CD4-positive, alpha-beta T cell (primary cell): ENCODE measurements at regions not wholly inside any gene's neighbourhood (a gene's known extent, or its start where the extent isn't known, plus 50 kb on each side); places are given as distances from the start of the nearest gene placed in this dataset.

Experiments
- ATAC-seq: fragments of 200-7000 bp; cut with Tn5 transposase; one replicate; pipeline ENCODE4 v1.10.0; 2022; ENCODE audit warnings: mild to moderate bottlenecking; ENCODE audit not compliant: poor library complexity
- CTCF ChIA-PET: fragments of 350-600 bp; sonication (Branson Sonifier 250); formaldehyde crosslinking; loops from one replicate; lab custom pipeline; 2021; ENCODE audit warnings: antibody characterized with exemption, inconsistent platforms; lab: Charles Lee
- POLR2A ChIA-PET: fragments of 350-600 bp; sonication (Branson Sonifier 250); formaldehyde crosslinking; loops from one replicate; lab custom pipeline; 2021; ENCODE audit warnings: antibody characterized with exemption, inconsistent platforms; lab: Charles Lee
- DNase-seq, 14 experiments: peaks; one replicate each; pipeline ENCODE4 v3.0.0-alpha.2; 2013 to 2020; ENCODE audit warnings: mixed read lengths in 2 of 14
- H3K27ac ChIP-seq, 2 donors: one replicate each; pipeline versions ENCODE4 v1.5.1 to v1.7.0; 2013; ENCODE audit warnings: low read length in 2 of 2, low read depth in 1 of 2, mild to moderate bottlenecking in 1 of 2
- H3K27me3 ChIP-seq, 2 experiments: 1 replicate in 1 of 2; 2 replicates in 1 of 2; pipeline versions ENCODE4 v1.6.1 to v1.7.0; 2013; ENCODE audit warnings: low read length in 2 of 2, control low read depth in 1 of 2, mild to moderate bottlenecking in 1 of 2, moderate library complexity in 1 of 2; ENCODE audit not compliant: insufficient read depth in 2 of 2, control insufficient read depth in 1 of 2
- H3K36me3 ChIP-seq: one replicate; pipeline ENCODE4 v1.6.1; 2013; ENCODE audit warnings: low read length, control low read depth; ENCODE audit not compliant: insufficient read depth
- H3K4me1 ChIP-seq: one replicate; pipeline ENCODE4 v1.6.1; 2013; ENCODE audit warnings: low read length, control low read depth; ENCODE audit not compliant: insufficient read depth
- H3K4me3 ChIP-seq: one replicate; pipeline ENCODE4 v1.5.1; 2013; ENCODE audit warnings: mild to moderate bottlenecking, low read length, moderate library complexity
- H3K9me3 ChIP-seq, 2 experiments: 1 replicate in 1 of 2; 2 replicates in 1 of 2; pipeline versions ENCODE4 v1.6.1 to v1.7.0; 2013; ENCODE audit warnings: low read length in 2 of 2, mild to moderate bottlenecking in 2 of 2, control low read depth in 1 of 2, moderate library complexity in 1 of 2; ENCODE audit not compliant: control insufficient read depth in 1 of 2, insufficient read depth in 1 of 2
- H3K27ac Mint-ChIP-seq: one replicate; pipeline ENCODE4 v1.8.0; 2020; ENCODE audit warnings: mixed read lengths
- H3K27me3 Mint-ChIP-seq: one replicate; pipeline ENCODE4 v1.8.0; 2021; ENCODE audit warnings: mixed read lengths
- H3K36me3 Mint-ChIP-seq: one replicate; pipeline ENCODE4 v1.8.0; 2021; ENCODE audit warnings: low read depth, mixed read lengths
- H3K4me1 Mint-ChIP-seq: one replicate; pipeline ENCODE4 v1.8.0; 2021; ENCODE audit warnings: low read depth, mixed read lengths
- H3K4me3 Mint-ChIP-seq: one replicate; pipeline ENCODE4 v1.8.0; 2020; ENCODE audit warnings: mild to moderate bottlenecking, mixed read lengths
- H3K9me3 Mint-ChIP-seq: one replicate; pipeline ENCODE4 v1.8.0; 2020; ENCODE audit warnings: mixed read lengths
- CTCF ChIP-seq: fragments of 200-600 bp; IDR thresholded peaks from one replicate; pipeline ENCODE4 v1.8.0; 2022; ENCODE audit warnings: antibody characterized with exemption, mild to moderate bottlenecking
- intact Hi-C, 2 experiments: fragments of 100-400 bp; cut with DNase I in 1 of 2; cut with micrococcal nuclease in 1 of 2; formaldehyde crosslinking; loops; one replicate each; pipeline versions ENCODE4 v1.15.1 to v1.9.0; 2023 to 2025; cut with DNase I, micrococcal nuclease

DNA sequence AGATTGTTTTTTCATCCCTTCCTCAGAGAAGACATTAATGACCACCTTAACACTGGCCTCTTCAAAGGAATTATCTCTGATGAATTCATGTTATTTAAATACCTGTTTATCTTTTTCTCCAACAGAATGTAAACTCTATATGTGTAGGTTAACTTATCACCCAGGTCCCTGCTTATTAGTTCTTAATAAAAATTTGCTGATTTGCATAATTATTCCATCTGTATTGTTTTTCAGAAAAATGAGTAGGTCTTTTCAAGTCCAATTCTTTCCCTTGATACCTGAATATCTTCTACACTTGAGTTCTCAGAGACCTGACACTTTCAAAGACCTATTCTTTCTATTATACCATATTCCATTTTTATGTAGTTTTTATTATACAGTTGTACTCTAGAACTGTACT lies 886.7 kb upstream of the TMPRSS15 start:
- Histone ChIP-seq H3K4me1 (no peaks in the 10 kb centered on the region), H3K4me3 (no peak overlapping the region), H3K36me3 (no peaks in the 10 kb centered on the region), H3K27me3 (no peaks in the 10 kb centered on the region), H3K27ac (no peak overlapping the region), H3K9me3 (peaks cover 7 to 9% of the 10 kb centered on the region in 2 experiments)
- Mint-ChIP-seq H3K4me3 (no peak overlapping the region), H3K27me3 (no peaks in the 10 kb centered on the region), H3K36me3 (no peaks in the 10 kb centered on the region), H3K9me3 (peaks cover 14% of the 10 kb centered on the region), H3K27ac (no peak overlapping the region), H3K4me1 (no peaks in the 10 kb centered on the region)
- ChIA-PET POLR2A (no interaction called here), CTCF (no interaction called here)
- no peak for TF ChIP-seq CTCF
- no peak for DNase-seq
- ATAC-seq: no peak
- intact Hi-C loops: no loop called here

- no peaks in the 10 kb centered on the region for H3K9me3 Mint-ChIP-seq
- H3K27ac Mint-ChIP-seq: no peak overlapping the region
- no peak for TF ChIP-seq CTCF
- H3K36me3 Mint-ChIP-seq: no peaks in the 10 kb centered on the region
- H3K27me3 Mint-ChIP-seq: no peaks in the 10 kb centered on the region
- Histone ChIP-seq H3K9me3 (peaks cover 0 to 3% of the 10 kb centered on the region in 2 experiments), H3K27ac (no peak overlapping the region), H3K36me3 (no peaks in the 10 kb centered on the region), H3K27me3 (no peaks in the 10 kb centered on the region), H3K4me1 (no peaks in the 10 kb centered on the region), H3K4me3 (no peak overlapping the region)
- intact Hi-C loops: no loop called here
- H3K4me3 Mint-ChIP-seq: no peak overlapping the region
- DNase-seq: no peak
- ChIA-PET POLR2A (no interaction called here), CTCF (no interaction called here)
- no peaks in the 10 kb centered on the region for H3K4me1 Mint-ChIP-seq
- no peak for ATAC-seq
Observed at GRCh38 chr21:19320291-19320690, 916.7 kb upstream of the TMPRSS15 start.

DNA sequence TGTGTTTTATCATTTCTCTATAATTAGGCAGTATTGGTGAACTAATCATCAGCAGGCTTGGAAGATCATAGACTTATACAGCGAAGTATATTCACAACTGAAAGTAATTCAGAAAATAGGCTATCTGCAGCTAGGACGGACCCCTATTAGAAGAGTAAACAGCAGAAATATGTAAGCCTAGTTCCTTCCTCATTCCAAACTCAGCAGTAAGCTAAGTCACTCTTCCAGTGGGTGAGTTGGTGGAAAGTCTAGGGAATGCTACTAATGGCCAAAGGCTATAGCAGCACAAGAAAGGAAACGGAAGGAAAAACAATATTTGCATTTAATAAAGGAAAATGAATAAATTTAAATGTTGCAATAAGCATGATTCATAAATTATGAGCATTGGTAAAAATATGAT lies 918.1 kb upstream of the TMPRSS15 start:
- Mint-ChIP-seq H3K4me1 (no peaks in the 10 kb centered on the region), H3K27ac (no peak overlapping the region), H3K4me3 (no peak overlapping the region), H3K27me3 (no peaks in the 10 kb centered on the region), H3K9me3 (no peaks in the 10 kb centered on the region), H3K36me3 (no peaks in the 10 kb centered on the region)
- ATAC-seq (no peak), DNase-seq (no peak)
- ChIA-PET POLR2A (no interaction called here), CTCF (no interaction called here)
- Histone ChIP-seq H3K4me1 (no peaks in the 10 kb centered on the region), H3K4me3 (no peak overlapping the region), H3K27me3 (no peaks in the 10 kb centered on the region), H3K9me3 (peaks cover 0 to 3% of the 10 kb centered on the region in 2 experiments), H3K36me3 (no peaks in the 10 kb centered on the region), H3K27ac (no peak overlapping the region)
- TF ChIP-seq CTCF: no peak
- intact Hi-C loops: no loop called here
